Brain microvascular endothelial cell (primary cell): ENCODE measurements at regions not wholly inside any gene's neighbourhood (a gene's known extent, or its start where the extent isn't known, plus 50 kb on each side); places are given as distances from the start of the nearest gene placed in this dataset.
A peak's percentile ranks its signal among the peaks of the same experiment; 100 is the strongest.

Experiments used
- DNase-seq: peaks from one replicate; pipeline ENCODE4 v3.0.0-alpha.2; 2020
- H3K27ac ChIP-seq: fragments of 250-450 bp; sonication (Bioruptor Pico); 2 replicates; pipeline ENCODE4 v1.5.1; 2020; ENCODE audit warnings: mild to moderate bottlenecking, moderate library complexity
- H3K27me3 ChIP-seq: fragments of 250-450 bp; sonication (Bioruptor Pico); replicated peaks from 2 replicates; pipeline ENCODE4 v1.5.1; 2020; ENCODE audit warnings: mild to moderate bottlenecking
- H3K36me3 ChIP-seq: fragments of 250-450 bp; sonication (Bioruptor Pico); replicated peaks from 2 replicates; pipeline ENCODE4 v1.5.1; 2020; ENCODE audit warnings: mild to moderate bottlenecking
- H3K4me3 ChIP-seq: 2 replicates; pipeline ENCODE4 v1.5.1; 2011; ENCODE audit warnings: low read depth, mild to moderate bottlenecking, control low read depth, low read length, moderate library complexity
- CTCF ChIP-seq: IDR thresholded peaks from 2 replicates; pipeline ENCODE4 v1.5.1; 2011; ENCODE audit warnings: low read depth, mild to moderate bottlenecking, moderate library complexity, low read length, control low read depth, inconsistent platforms; ENCODE audit errors: missing control alignments
- in situ Hi-C: cut with HindIII; loops from 2 replicates; pipeline ENCODE4 v1.10.0; 2017; ENCODE audit warnings: low sequenced_read_pairs, low pct_ligation_motif_present

DNA sequence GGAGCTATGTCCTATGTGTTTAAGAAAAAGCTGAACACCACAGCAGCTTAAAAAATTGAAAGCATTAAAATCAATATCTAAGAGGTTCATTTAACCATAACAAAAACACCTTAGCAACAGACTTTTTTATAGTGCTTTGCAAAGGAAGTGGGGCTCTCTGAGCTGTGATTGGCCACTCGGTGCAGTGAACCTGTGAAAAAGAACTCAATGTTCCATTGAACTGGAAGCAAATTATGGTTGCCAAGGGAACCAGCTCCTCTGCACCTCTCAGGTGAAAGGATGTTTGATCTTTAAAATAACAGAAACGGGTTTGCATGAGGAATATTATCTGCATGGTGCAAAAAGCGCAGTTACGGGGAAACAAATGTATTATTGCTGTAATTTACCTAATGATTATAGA is 149.4 kb downstream of the SNAPC1 start:
- DNase-seq = no peak
- TF ChIP-seq CTCF = no peak
- no peak overlapping the region for H3K27ac ChIP-seq
- H3K27me3 ChIP-seq = no peaks in the 10 kb centered on the region
- no peaks in the 10 kb centered on the region for H3K36me3 ChIP-seq
- H3K4me3 ChIP-seq = no peak overlapping the region
- in situ Hi-C loops = loop anchor here (25.0 kb wide), 1 partner anchor 201 kb away; no protein-coding TSS in a partner anchor

GRCh38 chr14:61918998-61919397 is 156.8 kb downstream of the SNAPC1 start:
- DNase-seq = no peak
- no peak overlapping the region for H3K4me3 ChIP-seq
- in situ Hi-C loops = loop anchor here (25.0 kb wide), 1 partner anchor 193 kb away; no protein-coding TSS in a partner anchor

GRCh38 chr14:61923348-61923747 is 161.1 kb downstream of the SNAPC1 start:
- in situ Hi-C loops = loop anchor here (25.0 kb wide), 1 partner anchor 189 kb away; no protein-coding TSS in a partner anchor
- DNase-seq = peak; percentile 29
- no peaks in the 10 kb centered on the region for H3K27me3 ChIP-seq

More at GRCh38 chr14:61918998-61919397, 156.8 kb downstream of the SNAPC1 start:
- Histone ChIP-seq H3K27me3 (no peaks in the 10 kb centered on the region), H3K36me3 (no peaks in the 10 kb centered on the region), H3K27ac (no peak overlapping the region)
- no peak for TF ChIP-seq CTCF

GRCh38 chr14:61925043-61925442 is 162.8 kb downstream of the SNAPC1 start:
- in situ Hi-C loops = no loop called here
- peak; percentile 66 for TF ChIP-seq CTCF
- peak; percentile 28 for DNase-seq
- Histone ChIP-seq H3K27me3 (no peaks in the 10 kb centered on the region), H3K27ac (no peak overlapping the region), H3K4me3 (no peak overlapping the region), H3K36me3 (no peaks in the 10 kb centered on the region)

More at GRCh38 chr14:61923348-61923747, 161.1 kb downstream of the SNAPC1 start:
- no peak overlapping the region for H3K4me3 ChIP-seq
- peak; percentile 68 for TF ChIP-seq CTCF
- H3K27ac ChIP-seq = no peak overlapping the region
- H3K36me3 ChIP-seq = no peaks in the 10 kb centered on the region

GRCh38 chr14:61925732-61926435 is 163.7 kb downstream of the SNAPC1 start:
- Histone ChIP-seq H3K27ac (peak overlapping the region; percentile 70), H3K4me3 (no peak overlapping the region), H3K27me3 (no peaks in the 10 kb centered on the region), H3K36me3 (no peaks in the 10 kb centered on the region)
- no peak for TF ChIP-seq CTCF
- no peak for DNase-seq
- in situ Hi-C loops = no loop called here
